ENCODE measurements at regions not wholly inside any gene's neighbourhood (a gene's known extent, or its start where the extent isn't known, plus 50 kb on each side); places are given as distances from the start of the nearest gene placed in this dataset.
"Not testable (repeated sequence)": the region's sequence is repeated elsewhere in the genome, so short reads cannot be mapped to it uniquely, and the experiment has no call there.

DNA sequence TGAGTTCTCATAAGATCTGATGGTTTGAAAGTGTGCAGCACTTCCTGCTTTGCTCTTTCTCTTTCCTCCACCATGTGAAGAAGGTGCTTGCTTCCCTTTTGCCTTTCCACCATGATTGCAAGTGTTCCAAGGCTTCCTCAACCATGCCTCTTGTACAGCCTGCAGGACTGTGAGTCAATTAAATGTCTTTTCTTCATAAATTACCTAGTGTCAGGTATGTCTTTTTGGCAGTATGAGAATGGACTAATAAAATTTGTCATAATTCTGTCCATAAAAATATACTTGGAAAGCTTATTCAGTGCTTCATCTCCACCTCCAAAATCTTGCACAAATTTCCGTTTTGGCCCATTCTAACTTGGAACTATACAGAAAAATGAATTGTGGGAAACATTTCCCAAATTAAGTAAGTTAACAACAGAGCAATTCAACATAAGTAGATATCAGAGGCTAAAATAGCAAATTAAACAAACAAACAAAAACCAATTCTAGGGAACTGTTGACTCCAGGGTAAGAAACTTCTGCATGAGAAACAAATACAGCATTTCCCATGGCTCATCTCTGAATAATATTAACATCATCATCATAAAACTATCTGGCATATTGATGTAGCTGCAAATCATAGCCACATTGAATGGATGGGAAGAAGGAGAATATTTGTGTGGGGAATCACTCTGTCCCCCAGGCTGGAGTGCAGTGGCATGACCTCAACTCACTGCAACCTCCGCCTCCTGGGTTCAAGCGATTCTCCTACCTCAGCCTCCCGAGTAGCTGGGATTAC, 459.5 kb upstream of the FAR2 start:
- DNase-seq (ENCODE audit: low read depth) = no peak

- no peak for DNase-seq (ENCODE audit: low read depth)
These were observed 455.4 kb upstream of the FAR2 start for GRCh38 chr12:28693565-28694219.

DNA sequence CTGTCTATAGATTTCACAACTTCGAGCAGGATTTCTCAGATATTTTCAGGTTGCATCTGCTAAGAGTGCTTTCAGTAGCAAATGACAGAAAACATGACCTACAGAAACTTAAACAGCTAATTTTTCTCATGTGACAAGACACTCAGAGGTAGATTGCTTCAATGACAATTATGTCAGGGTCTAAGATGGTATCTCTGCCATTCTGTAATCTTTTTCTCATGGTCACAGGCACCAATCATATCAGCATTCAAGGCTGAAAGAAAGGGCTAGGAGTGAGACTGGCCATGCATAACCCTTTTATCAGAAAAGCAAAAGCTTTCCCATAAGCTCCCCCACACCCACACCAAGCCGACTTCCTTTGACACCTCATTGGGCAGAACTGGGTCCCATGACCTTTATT, 450.5 kb upstream of the FAR2 start:
- no peak for DNase-seq (ENCODE audit: low read depth)

DNA sequence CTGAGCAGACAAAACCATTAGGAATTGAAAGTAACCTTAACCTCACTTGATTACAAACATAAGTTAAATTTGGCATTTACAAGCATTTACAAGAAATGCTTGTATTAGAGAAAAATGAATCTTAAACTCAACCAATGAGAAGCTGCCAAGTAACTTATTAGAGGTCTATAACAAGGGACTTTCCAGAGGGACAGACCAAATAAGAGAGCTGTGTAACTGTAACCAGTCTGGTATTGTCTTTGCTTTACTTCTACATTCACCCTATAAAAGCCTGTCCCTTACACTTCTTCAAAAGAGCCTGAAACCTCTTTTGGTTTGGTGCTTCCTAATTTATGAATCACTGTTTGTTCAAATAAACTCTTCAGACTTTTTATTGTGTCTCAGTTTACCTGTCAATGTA, 450.0 kb upstream of the FAR2 start:
- DNase-seq (ENCODE audit: low read depth) = no peak

GRCh38 chr12:28700161-28700560, 448.9 kb upstream of the FAR2 start:
- DNase-seq (ENCODE audit: low read depth) = no peak

DNA sequence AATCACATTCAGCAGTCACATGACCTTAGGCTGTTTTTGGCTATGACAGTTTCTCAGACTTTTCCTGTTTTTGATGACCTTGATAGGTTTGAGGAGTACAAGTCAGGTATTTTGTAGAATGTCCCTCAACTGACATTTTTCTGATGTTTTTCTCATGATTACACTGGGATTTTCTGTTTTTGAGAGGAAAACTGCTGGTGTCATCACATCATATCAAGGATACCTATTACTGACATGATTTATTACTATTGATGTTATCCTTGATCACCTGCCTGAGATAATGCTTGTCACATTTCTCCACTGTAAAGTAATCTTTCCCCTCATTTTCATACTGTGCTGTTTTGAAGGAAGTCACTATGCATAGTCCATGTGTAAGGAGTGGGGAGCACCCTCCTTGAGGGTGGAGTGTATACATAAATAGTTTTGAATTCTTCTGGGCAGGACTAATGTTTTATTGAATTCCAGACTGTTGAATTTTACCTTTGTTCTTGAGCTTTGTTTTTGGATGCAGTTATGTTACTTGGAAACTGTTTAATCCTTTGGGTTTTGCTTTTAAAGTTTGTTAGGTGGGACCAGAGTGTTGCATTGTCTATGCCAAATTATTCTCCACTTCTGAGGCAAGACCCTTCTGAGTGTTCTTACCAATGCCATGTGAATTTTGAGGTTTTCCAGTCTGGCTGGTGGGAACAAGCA, 444.5 kb upstream of the FAR2 start:
- peak; percentile 66 for DNase-seq (ENCODE audit: low read depth)

DNA sequence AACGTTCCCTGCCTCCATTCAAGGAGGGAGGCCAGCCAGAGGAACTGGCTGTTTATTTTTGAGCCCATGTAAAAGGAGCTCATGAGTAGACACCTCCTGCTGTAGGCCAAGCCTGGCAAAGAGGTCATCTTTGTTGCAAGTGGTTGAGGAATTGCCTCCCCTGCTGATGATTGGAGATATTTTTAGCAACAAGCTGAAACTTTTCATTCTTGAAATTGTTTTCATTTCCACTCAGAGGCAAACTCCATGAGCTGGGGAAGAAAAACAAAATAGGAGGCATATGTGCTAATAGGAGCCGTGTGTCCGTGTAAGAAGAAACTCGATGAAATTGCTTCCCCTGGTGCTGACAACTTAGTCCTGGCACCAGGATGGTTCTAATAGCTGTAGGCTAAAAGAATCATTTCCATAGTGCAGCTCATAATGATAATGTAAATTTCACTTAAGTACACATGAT, 440.1 kb upstream of the FAR2 start:
- DNase-seq (ENCODE audit: low read depth) = peak; percentile 77

DNA sequence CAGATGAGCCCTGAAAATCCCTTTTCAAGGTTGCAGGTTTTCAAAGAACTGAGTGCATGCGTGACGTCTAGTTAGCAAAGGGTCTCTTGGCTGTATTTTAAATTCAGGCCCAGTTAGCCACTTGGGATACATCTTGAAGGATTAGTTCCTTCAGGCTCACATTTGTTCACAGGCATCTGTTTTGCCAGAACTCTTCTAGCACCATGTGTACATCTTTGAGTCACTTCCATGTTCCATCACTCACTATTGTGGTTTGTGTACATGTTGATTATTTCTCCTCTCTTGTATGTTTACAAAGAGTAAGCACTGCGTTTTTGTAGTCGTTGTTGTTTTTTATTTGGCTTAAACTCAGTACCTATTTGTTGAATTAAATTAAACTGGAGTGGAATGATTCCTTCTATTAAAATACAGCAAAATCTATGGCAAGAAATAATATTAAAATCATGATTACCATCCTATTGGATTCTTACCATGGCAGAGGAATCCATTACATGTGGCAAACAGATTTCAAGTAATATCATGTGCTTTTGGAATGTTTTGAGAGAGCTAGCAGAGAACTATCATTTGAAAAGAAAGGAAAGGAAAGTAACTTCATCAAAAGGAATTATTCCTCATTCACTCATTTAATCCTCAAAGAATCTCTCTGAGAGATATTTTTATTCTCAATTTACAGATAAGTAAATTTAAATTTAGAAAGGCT, 438.9 kb upstream of the FAR2 start:
- no peak for DNase-seq (ENCODE audit: low read depth)

DNA sequence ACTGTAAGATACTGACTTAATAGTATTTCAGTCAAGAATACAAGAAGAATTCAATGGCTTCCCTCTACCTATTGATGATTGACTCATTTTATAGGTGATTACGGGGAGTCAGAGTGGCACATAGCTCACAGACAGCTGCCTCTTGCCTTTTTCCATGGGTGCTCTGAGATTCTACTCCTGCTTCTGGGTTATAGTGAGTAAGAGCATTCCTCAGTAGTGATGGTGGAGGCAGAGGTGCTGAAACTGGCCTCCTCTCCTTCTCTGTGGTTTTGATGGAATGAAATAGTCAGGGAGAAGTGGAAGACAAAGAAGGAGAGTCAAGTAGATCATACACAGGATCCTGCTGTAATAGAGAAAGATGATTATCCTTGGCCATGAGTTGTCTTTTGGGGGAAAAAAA, 438.2 kb upstream of the FAR2 start:
- DNase-seq (ENCODE audit: low read depth) = peak; percentile 79

DNA sequence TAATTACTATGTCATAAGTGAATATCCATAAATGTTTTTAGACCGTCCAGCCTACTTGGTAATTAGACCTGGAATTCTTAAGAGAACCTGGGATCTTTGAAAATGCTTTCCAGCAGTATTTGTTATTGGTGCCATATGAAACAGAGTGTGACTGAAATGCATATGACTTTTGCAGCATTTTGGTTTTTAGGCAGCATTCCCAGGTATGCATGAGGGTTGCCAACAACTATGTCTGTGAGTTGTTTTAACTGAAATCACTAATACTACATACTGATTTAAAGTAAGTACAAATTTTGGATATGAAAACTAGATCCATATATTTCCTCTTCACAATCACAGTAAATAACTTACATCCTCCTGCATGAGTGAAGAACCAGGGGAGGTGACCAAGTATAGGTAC, 437.7 kb upstream of the FAR2 start:
- DNase-seq (ENCODE audit: low read depth) = no peak

DNA sequence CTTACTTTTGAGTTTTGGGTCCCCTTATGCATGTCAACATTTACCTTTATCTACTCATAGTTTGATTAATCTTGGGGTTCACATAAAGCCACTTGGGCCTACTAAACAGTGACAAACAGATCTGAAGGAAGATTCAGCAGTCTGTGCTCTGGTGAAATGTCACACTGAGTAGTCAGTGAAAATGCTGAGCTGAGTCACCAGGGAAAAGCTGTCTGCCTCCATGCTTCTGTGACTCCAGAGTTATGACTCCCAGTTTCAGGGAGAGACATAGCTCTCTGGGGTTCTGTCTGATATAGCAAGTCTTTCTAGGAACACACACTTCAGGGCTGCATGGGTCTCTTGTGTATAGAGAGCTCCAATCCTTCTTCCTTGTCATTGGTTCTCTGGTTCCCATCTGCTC, 406.3 kb upstream of the FAR2 start:
- DNase-seq (ENCODE audit: low read depth) = no peak

- DNase-seq (ENCODE audit: low read depth) = no peak
These were observed 402.2 kb upstream of the FAR2 start for GRCh38 chr12:28746734-28747325.

DNA sequence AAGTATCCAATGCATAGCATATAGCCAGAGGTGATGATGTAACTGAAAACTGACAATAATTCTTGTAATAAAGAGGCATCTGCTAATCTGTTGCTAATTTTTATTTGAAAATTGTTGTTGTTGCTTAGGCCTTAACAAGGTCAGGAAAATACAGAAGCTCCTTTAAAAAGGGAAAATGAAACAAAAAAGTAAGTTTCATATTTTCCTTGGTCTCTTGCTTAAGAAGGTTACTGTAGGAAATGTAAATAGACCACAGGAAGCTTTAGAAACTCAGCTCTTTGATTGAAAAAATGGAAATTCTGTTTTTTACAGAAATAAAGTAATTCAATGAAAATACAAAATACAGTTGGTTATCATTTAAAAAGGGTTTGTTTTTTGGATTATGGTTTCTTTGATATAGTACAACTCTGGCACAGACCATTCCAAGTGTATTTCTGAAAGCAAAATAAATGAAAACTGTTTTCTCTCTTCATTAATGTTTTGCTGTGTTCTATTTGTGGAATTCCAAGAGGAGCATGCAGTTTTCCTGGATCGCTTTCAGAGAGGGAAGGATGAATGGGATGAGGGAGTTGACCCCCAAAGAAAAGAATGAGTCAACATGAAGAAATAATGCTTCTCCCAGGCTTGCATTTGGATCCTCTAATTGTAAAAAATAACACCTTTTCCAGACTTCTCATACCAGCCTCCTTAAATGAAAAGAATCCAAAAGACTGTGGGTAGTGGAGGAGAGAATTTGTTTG, 398.0 kb upstream of the FAR2 start:
- no peak for DNase-seq (ENCODE audit: low read depth)

- DNase-seq (ENCODE audit: low read depth) = no peak
These were observed 394.1 kb upstream of the FAR2 start for GRCh38 chr12:28755027-28755426.

DNA sequence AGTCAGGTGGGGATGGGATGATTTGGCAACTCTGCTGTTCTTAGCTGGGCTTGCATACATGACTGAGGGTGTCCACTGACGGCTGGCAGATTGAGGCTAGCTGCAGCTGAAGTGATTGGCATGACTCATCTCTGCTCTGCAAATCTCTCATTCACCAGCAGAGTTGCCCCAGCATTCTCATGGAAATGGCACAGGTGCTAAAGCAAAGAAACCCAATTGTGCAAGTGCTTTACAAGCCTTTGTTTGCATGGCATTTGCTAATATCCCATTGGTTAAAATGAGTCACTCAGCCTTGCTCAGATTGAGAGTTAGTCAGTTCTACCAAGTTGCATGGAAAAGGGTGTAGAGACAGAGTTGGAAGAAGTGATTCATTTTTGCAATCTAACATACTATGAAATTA, 389.7 kb upstream of the FAR2 start:
- DNase-seq (ENCODE audit: low read depth) = no peak

GRCh38 chr12:28760040-28760903, 388.8 kb upstream of the FAR2 start:
- DNase-seq (ENCODE audit: low read depth) = not testable (repeated sequence)

- not testable (repeated sequence) for DNase-seq (ENCODE audit: low read depth)
These were observed 387.2 kb upstream of the FAR2 start for GRCh38 chr12:28761897-28762296.

- DNase-seq (ENCODE audit: low read depth) = no peak
These were observed 382.7 kb upstream of the FAR2 start for GRCh38 chr12:28766398-28766797.

- DNase-seq (ENCODE audit: low read depth) = no peak
These were observed 381.2 kb upstream of the FAR2 start for GRCh38 chr12:28767836-28768348.

GRCh38 chr12:28770322-28770721, 378.8 kb upstream of the FAR2 start:
- no peak for DNase-seq (ENCODE audit: low read depth)
